ENCODE measurements at regions not wholly inside any gene's neighbourhood (a gene's known extent, or its start where the extent isn't known, plus 50 kb on each side); places are given as distances from the start of the nearest gene placed in this dataset.
A peak's percentile ranks its signal among the peaks of the same experiment; 100 is the strongest.

- H2BK20ac ChIP-seq (ENCODE audit: low read length) = no peak overlapping the region
- no peaks in the 10 kb centered on the region for H3K4me1 ChIP-seq (replicated peaks in 1 of 4; ENCODE audit: control insufficient read depth in 3 of 4, insufficient read depth in 4 of 4, low read length in 3 of 4)
- no peak overlapping the region for H4K8ac ChIP-seq (ENCODE audit: extremely low read depth, insufficient read depth, low read length)
- H4K5ac ChIP-seq (ENCODE audit: insufficient read length, low read depth, low read length) = no peak overlapping the region
- H3K4ac ChIP-seq (replicated peaks; ENCODE audit: insufficient read length, low read depth, low read length) = no peak overlapping the region
- peak overlapping the region; percentile 80 for H3K56ac ChIP-seq (replicated peaks; ENCODE audit: insufficient read length, low read depth, low read length)
- FAIRE-seq (no peak), DNase-seq (ENCODE audit: low read depth in 1 of 2, low spot score in 2 of 2) (no peak)
- peaks cover 2% of the 10 kb centered on the region; the same call in 1 of the 2 replicates for H3K23me2 ChIP-seq (ENCODE audit: low read depth, low read length)
- no peaks in the 10 kb centered on the region for H3K9me3 ChIP-seq (ENCODE audit: insufficient read depth in 2 of 2, low read depth in 1 of 2, low read length in 1 of 2)
- no peaks in the 10 kb centered on the region for H4K20me1 ChIP-seq (replicated peaks in 1 of 2; ENCODE audit: control insufficient read depth in 1 of 2, insufficient read depth in 2 of 2, low read length in 2 of 2)
- H3K4me2 ChIP-seq (ENCODE audit: insufficient read depth in 1 of 2, low read depth in 2 of 2, low read length in 2 of 2) = no peak overlapping the region
- H2BK5ac ChIP-seq (ENCODE audit: low read depth, low read length) = no peak overlapping the region
- no peak overlapping the region for H2BK120ac ChIP-seq (replicated peaks; ENCODE audit: low read depth, low read length)
- H2BK12ac ChIP-seq (ENCODE audit: low read depth, low read length) = no peak overlapping the region
- H3K23ac ChIP-seq (ENCODE audit: insufficient read length) = no peak overlapping the region
- H3K79me1 ChIP-seq (ENCODE audit: low read depth, low read length) = no peaks in the 10 kb centered on the region
- H2AK5ac ChIP-seq (ENCODE audit: low read depth, low read length) = no peak overlapping the region
- H3K4me3 ChIP-seq (ENCODE audit: extremely low read depth in 1 of 4, insufficient read depth in 2 of 4, low read depth in 3 of 4, low read length in 4 of 4) = no peak overlapping the region
- H3K27ac ChIP-seq (ENCODE audit: low read depth, low read length) = no peak overlapping the region
- H3K14ac ChIP-seq (ENCODE audit: insufficient read length) = no peak overlapping the region
- H3K9ac ChIP-seq (replicated peaks in 1 of 4; ENCODE audit: extremely low read depth in 1 of 4, low read depth in 3 of 4, low read length in 3 of 4) = no peak overlapping the region
- H2BK15ac ChIP-seq (ENCODE audit: low read length) = no peak overlapping the region
- no peaks in the 10 kb centered on the region for H3K36me3 ChIP-seq (ENCODE audit: control insufficient read depth in 2 of 4, insufficient read depth in 4 of 4, low read length in 3 of 4)
- ChIA-PET CTCF (ENCODE audit: partially characterized antibody) (interaction anchor here (0.6 to 0.7 kb wide), 2 partner anchors 17 to 119 kb away, joined by 3 to 4 read pairs; no protein-coding TSS in a partner anchor), POLR2A (ENCODE audit: partially characterized antibody) (no interaction called here)
- 0 out of 2 replicates have a peak overlapping the region, but pooled peaks have one; percentile 9 for H2AFZ ChIP-seq (ENCODE audit: low read length)
- 79% methylated on average over 4 of the region's 4 CpGs; no CpG with 5 or more reads in 1 of the 2 experiments for WGBS, 2 experiments (ENCODE audit: extremely low coverage in 1 of 2, insufficient coverage in 1 of 2, insufficient read length in 1 of 2, insufficient replicate concordance in 2 of 2, low coverage in 1 of 2, low lambda C conversion rate in 2 of 2, missing lambda C conversion rate in 1 of 2)
- H3K79me2 ChIP-seq (ENCODE audit: control insufficient read depth in 1 of 2, insufficient read depth in 2 of 2, low read length in 2 of 2) = no peaks in the 10 kb centered on the region
- H3K18ac ChIP-seq (ENCODE audit: extremely low read depth, low read length) = no peak overlapping the region
- H4K91ac ChIP-seq (replicated peaks; ENCODE audit: insufficient read length, low read length) = no peak overlapping the region
- no peak for TF ChIP-seq RFX5 (IDR thresholded peaks at IDR 0.05; ENCODE audit: borderline replicate concordance, low read depth, low read length)
- no peak for TF ChIP-seq KDM5A (IDR thresholded peaks at IDR 0.05; ENCODE audit: low read length)
- no peak for TF ChIP-seq EGR1 (IDR thresholded peaks at IDR 0.05; ENCODE audit: borderline replicate concordance, low read depth, low read length)
- no peak for TF ChIP-seq KDM4A (IDR thresholded peaks at IDR 0.05; ENCODE audit: low read depth, low read length, severe bottlenecking)
- no peak for TF ChIP-seq BACH1 (IDR thresholded peaks at IDR 0.05; ENCODE audit: low read length)
- TF ChIP-seq GABPA (IDR thresholded peaks at IDR 0.05; ENCODE audit: borderline replicate concordance, insufficient read depth, low read length) = no peak
- no peak for TF ChIP-seq NRF1 (IDR thresholded peaks at IDR 0.05; ENCODE audit: low read depth, low read length)
- TF ChIP-seq JUN (IDR thresholded peaks at IDR 0.05; ENCODE audit: low read depth, low read length) = no peak
- no peak for TF ChIP-seq BCL11A (IDR thresholded peaks at IDR 0.05; ENCODE audit: low read depth in 2 of 2, low read length in 2 of 2)
- no peaks in the 10 kb centered on the region for H3K27me3 ChIP-seq (replicated peaks in 1 of 4; ENCODE audit: control insufficient read depth in 3 of 4, extremely low read depth in 1 of 4, insufficient read depth in 3 of 4, low read length in 3 of 4)
Measured at GRCh38 chr5:89686081-89686765, 723.3 kb downstream of the CETN3 start.
